GM18519 (cell line): ENCODE measurements at regions not wholly inside any gene's neighbourhood (a gene's known extent, or its start where the extent isn't known, plus 50 kb on each side); places are given as distances from the start of the nearest gene placed in this dataset.

ENCODE experiments used
- ATAC-seq: cut with Tn5 transposase; IDR thresholded peaks from one replicate; pipeline ENCODE4 v1.9.1; 2021; ENCODE audit warnings: mild to moderate bottlenecking, moderate library complexity; ENCODE audit not compliant: unreplicated experiment, low FRiP score

DNA sequence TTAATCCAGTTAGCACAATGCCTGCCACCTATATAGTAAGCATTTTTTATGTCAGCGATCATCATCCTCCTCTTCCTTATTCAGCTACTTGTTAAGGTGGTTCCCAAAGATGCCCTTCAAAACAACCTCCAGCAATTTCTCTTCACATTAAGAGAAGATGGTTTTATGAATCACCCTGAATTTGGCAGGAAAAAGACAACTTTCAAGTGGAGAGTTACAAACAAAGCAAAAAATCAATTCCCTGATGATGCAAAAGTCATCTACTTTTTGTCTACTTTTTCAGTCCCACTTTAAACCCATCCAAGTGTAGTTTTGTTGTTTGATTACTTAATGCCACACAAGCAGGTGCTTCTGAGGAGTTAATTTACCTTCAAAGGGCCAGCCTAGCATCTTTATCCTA is 139.1 kb upstream of the SERP2 start:
- no peak for ATAC-seq

DNA sequence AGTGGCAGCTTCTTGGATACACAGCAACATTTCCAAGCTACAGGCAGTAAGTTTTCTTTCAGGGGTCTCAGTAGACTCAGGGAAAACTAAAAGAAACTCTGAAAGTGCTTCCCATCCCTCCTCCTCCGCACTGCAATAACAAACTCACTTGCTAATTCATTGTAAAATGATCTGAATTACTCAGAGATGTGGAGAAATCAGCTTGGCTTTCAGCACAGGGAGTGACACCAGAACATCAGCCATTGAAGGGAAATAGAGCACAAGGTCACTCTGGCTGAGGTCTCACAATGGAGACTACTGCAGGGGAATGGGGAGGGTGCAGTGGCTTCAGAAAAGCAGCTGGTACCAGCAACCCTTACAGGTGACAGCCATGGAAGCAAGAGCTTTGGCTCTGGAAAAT is 137.3 kb upstream of the SERP2 start:
- no peak for ATAC-seq

DNA sequence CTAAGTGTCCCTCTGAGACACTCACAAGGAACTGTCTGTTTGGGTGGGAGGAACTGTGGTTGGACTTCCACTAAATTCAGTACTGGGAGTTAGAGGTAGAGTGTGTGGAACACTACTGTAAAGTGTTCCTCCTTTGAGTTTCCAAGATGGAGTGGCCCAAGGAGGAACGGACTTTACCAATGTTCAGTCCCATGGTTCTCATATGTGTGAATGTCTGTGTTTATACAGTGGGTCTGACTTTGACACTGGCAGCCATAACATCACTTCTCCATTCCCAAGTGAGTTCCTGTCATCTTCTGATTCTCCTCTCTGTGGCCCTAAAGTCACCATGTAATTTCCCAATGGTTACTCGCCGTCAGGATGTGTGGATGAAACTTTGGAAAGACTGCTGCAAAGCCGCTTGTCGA is 136.8 kb upstream of the SERP2 start:
- no peak for ATAC-seq

DNA sequence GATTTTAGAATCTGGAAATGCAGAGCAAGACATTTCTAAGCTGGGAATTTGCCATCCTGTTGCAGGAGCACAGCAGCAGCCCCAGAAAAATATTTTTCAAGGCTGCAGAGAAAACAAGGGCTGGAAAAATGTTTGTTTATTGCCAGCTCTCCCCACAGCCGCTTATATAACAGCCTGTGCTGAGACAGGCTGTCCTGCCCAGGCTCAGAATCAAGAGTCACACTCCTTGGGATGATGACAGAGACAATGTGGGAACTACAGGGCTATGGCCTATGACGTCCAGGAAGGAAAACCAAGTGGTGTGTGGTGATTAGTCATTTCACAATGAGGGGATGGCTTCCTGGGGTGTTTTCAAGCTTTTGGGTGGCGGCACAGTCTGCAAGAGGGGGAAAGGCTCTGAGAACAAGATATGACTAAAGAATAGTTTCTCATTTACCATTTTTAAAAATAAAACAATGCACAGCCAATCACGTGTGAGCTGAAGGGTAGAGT is 136.3 kb upstream of the SERP2 start:
- peak; percentile 72 for ATAC-seq

DNA sequence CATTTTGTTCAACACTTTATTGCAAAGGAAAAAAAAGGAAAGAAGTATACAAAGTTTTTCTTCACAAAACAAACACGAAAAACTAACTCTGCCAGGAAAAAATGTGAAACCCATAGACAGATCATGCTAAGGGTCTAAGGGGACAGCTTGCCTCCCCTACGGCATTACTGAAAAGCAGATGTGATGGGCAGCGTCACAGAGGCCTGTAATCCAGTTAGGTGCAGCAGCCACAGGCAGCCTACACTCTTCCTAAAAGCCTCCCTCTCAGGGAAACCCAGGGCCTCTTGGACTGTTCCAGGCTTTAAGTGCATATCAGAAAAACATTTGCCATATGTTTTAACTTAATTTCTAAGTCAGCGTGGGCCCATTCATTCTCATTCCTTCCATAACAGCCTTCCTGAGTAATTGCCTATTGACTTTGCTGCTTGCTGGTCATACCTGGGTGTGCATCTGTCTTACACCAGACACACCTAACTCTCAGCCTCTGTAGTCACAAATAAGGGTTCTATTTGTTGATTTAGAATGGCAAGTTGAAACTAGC is 135.7 kb upstream of the SERP2 start:
- ATAC-seq, result no peak

DNA sequence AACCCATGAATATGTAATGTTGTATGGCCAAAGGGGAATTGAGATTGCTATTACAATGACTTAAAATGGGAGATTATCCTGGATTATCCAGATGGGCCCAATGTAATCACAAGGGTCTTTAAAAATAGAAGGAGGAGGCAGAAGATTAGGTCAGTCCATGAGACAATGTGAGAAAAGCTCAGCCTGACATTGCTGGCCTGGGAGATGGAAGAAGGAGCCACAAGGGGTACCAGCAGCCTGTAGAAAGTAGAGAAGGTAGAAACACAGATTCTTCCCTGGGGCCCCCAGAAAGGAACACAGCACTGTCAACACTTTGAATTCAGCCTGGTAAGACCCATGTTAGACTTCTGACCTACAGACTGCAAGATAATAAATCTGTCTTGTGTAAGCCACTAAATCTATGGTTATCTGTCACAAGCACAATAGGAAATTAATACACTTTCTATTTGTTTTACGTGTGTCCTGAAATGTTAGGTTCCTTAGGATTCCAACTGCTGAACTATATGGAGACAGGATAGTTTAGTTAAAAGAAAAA is 132.9 kb upstream of the SERP2 start:
- ATAC-seq, result no peak

DNA sequence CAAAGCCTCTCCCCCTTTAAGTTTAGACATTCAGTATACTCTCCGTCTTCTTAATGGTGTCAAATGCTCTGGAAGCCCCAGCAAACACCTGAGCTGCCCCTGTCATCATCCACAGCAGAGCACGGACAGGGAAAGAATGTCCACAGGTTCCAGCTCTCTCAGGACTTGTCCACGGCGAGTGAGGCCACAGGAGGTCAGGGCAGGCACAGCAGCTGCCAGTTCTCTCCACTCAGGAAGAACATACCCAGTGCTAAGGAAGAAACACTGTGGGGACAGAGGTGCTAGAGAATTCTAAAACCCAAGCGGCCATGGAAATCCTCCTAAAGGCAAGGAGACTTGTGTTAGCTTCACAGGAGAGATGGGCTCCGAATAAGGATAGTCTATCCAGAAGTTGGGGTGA is 132.0 kb upstream of the SERP2 start:
- no peak for ATAC-seq

DNA sequence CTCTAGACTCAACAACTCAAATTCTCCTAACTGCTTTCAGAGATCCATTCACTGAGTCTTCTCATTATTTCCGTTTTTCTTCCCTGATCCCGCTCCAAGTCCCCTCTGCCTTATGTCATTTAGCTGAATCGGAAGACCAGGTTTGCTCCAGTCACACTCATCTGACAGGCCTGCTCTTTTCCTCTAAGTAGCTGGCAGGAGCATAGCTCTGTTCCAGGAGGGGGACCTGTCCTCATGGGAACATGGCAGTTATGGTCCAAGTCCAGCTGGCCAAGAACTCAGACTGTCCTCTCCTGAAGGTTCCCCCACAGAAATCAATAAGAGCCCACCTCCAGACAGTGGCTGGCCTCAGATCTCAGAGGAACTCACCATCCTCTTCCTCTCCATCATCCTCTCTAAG is 130.9 kb upstream of the SERP2 start:
- ATAC-seq, result no peak

DNA sequence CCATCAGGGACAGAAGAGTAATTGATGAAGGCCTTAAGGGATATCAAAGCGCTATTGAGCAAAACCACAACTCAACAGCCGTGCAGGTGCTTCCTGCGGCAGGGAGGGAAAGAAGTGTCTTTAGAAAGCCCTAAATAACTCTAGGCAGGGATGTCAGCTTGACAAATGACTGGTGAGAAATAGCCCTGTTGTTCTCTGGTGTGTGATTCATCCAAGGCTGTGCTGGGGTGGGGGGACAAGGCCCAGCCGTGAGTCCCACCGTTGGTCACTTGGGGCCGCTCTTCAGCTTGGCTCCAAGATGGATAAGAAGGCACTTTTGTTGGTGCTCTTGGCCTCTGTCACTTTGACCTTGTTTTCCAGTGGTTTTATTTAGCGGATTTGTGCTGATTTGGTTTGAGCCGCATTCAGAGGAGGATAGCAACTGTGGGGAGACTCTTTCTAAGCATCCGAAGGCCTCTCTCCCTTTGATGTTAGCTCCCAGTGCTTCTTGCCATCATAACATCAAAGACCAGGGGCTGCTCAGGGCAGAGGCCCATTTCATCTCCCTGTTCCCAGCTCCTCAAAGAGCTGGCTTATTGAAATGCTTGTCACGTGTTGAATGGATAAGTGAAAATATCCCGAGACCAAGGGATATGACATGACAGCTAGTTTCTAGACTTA is 130.3 kb upstream of the SERP2 start:
- no peak for ATAC-seq

DNA sequence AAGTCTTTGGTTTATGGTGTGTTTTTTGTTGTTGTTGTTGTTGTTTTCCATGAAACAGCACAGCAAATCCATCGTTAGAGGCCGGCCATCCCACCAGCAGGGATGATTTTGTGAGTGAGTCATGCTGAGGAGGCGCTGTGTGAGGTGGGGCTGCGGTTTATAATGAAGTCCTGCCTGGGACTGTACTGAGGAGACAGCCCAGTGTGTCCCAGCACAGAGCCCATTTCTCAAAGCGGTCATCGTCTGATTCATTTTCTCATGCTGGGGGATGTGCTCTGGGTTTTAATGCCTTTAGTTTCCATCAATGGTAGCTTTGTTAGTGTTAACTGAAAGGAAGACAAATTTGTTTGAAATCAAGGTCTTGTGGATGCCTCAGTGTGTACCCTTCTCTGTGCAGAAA is 129.3 kb upstream of the SERP2 start:
- ATAC-seq, result no peak

DNA sequence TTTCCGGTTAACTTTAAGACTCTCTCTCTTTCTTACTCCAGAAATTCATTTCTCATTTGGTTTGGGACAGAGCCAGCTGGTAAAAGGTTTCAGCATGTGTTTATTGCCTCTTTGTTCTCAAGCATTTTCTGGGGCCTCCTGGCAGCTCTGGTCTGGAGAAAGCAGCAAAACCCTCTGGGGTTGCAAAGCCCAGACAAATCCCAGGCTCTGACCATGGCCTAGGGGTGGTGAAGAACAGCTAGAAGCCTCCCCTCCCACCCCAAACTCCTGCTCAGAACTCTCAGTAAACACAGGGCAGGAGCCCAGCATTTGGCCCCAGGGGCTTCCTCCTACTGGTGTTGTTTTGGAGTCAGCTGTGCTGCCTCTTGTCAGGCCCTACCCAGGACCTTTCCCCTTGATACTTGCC is 124.2 kb upstream of the SERP2 start:
- no peak for ATAC-seq

DNA sequence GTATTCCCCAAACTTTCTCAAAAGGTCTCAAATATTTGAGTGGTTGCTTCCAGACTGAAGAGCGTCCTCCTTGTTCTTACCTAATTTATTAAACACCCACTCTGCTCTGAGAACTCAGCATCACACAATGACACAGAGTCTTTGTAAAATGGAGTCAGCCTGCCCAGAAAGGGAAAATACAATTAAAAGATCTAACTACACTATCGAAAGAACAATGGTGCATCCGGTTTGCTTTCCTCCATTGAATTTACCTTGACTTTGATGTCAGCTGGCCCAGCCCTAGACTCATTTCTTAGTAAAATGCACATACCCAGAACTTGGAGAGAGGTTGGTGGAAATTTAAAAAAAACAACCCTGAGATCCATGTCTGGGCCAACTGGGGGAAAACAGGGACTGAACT is 120.7 kb upstream of the SERP2 start:
- no peak for ATAC-seq

DNA sequence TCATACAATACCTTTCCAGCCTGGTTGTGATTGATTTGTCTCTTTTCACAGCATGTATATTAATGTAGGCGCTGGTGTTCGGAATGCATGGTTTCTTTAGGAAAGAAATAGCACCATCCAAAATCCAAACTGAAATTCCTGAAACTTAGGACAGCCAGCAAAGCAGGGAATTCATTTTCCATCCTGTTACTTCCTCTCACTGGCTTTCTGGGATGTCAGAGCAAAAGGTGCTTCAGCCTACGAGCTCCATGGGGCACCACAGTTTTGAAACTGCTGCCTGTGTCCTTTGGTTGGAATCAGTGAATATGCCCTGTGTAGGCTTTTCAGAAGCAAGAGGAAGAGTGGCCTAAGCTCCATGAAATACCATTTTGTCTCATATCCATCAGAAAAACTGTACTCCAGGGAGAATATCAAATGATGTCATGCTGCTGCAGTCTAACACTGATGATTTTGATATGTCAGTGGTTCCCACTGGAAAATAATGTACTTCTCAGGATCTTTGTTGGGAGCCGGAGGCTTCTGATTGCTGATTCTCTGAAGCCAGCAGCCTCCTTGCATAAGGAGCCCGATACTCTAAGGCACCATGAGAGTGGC is 117.8 kb upstream of the SERP2 start:
- ATAC-seq, result no peak

DNA sequence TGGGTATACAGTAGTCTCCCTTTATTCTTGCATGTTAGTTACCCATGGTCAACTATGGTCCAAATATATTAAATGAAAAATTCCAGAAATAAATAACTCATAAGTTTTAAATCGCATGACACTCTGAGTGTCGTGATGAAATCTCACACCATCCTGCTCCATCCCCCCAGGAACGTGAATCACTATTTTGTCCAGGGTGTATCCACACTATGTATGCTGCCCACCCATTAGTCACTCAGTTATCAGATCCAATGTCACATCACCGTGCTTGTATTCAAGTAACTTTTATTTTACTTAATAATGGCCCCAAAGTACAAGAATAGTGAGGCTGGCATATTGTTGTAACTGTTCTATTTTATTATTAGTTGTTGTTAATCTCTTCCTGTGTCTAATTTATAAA is 115.8 kb upstream of the SERP2 start:
- ATAC-seq, result no peak

DNA sequence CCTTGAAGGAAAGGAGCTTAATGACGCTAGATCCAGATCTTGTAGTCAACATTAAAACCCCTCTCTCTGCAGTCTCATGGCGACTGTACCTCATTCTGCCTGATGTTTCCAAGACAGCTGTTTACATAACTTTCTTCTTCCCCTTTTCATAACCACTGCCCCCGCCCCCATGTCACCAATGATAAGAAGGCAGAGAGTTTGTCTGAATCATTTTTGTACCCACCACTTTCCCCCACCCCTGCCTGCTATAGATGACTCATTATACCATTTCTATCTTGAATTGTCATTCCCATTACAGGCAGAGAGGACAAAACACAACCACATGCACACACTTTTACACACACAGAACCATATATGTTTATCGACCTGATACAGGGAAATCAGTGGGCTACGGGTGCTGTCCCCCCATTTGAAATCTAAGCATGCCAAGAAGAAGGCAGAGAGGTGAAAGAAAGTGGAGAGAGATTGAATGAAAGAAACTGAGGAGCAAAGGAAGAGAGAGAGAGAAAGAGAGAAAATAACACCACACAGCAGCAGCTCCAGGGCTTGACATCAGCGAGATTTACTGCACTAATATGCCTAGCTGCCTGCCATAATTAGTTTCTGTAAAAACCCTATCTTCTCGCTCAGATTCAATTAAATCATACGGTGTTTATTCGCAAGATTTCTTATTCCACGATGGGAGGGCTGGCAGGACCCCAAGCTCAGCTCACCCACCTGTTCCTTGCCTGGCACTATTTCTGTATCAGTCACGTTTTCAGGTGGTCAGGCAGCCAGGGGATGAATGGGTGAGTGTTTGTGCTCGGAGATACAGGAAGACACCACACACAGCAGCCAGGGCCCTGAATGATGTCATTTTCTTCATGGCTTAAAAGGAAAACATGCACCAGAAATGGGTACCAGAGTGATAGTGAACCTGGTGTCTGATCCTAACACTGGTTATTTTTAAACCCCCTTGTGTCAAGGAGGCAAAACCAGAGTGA is 114.3 kb upstream of the SERP2 start:
- ATAC-seq, result peak; percentile 55

DNA sequence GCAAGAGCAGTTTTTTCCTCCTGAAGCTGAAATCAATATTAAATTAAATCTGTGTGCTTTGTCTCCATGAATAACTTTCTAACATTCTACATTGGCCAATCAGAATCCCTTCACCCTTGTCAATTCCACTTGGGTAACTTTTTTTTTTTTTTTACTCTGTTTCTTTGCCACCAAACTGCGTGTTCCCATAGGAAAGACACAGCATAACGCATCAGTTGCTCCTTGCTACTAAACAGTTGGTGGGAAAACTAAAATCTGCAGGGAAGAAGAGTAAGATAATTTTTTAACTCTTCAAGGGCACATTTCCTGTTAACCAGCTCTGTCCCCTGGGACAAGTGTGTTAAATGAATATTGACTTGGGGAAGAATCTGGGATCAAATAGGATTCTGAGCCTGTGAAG is 113.3 kb upstream of the SERP2 start:
- no peak for ATAC-seq

DNA sequence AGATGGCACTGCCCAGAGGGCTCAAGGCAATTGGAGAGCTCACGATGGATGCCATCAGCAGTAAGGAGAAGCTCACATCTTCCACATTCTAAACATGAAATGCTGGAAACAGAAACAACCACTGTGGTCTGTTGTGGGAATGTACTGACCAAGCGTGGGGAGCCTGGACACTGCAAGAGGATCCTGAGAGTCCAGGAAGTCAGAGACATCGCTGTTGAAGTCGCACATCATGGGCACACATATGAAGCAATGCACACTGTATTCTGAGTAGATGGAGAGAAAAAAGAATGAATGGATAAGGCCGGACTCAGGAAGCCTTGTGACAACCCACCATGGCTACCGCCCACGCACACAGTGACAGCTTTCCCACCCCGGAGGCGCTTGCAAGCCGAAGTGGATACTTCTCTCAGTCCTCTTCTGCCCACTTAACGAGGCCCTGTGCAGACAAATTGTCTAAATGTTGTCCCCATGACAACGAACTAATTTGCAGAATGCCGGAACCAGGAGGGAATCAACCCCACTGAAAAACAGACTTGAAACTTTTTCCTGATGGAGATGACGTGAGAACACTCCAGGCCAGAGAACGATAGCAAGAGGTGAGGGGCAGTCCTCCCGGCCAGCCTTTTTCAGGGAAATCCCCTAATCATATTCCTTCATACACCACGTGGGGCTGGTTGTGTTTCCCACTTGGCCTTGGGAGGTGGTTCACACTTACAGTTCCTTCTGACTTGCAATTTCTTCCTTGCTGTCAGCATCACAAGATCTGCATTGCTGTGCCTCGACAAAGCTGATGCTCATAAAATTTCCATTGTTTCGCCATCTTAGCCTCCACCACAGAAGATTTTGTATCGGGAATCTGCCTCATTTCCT is 109.6 kb upstream of the SERP2 start:
- ATAC-seq, result no peak

DNA sequence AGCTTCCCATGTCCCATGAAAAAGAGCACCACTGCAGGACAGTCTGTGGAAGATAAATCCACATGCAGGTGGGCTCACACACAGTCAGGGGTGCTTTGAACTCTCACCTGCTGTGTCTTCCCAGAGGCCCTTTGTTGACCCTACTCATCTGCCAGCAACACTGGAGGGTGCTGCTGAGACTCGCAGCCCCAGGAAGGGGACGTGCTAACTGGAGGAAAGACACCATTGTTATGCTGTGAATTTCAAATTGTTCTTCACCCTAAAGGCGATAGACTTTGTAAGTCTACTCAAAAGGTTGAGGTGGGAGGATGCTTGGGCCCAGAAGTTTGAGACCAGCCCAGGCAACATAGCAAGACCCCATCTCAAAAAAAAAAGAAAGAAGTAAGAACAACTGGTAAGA is 107.3 kb upstream of the SERP2 start:
- ATAC-seq, result no peak

DNA sequence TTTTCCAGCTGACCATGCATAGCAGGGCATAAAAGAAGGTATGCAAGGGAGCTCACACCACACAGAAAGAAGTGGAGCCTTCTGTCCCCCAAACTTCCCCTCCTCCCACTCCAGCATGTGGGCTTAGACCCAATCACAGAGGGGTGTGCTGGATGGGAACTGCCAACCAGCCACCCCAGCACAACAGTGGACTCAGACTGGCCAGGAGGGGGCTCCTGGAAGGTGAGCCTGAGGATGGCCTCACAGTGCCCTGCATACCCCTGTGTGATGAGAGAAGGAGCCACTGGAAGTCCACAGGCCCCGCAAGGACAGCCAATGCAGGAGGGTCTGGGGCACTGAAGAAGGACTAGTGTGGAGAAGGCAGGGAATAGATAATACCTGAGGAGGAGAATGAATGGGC is 106.9 kb upstream of the SERP2 start:
- ATAC-seq, result no peak

DNA sequence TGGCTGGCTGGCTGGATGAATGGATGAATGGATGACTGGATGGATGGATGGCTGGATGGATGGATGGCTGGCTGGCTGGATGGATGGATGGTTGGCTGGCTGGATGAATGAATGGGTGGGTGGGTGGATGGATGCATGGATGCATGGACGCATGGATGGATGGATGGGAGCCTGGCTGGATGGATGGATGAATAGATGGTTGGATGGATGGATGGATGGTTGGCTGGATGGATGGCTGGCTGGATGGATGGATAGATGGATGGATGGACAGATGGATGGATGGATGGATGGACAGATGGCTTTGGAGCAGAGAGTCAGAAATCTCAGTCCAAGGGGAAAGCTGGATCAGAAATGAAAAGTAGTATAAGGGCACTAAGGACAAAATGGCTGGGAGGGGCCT is 106.4 kb upstream of the SERP2 start:
- ATAC-seq, result no peak
